ENCODE measurements at regions not wholly inside any gene's neighbourhood (a gene's known extent, or its start where the extent isn't known, plus 50 kb on each side); places are given as distances from the start of the nearest gene placed in this dataset.

- Histone ChIP-seq H2AFZ (ENCODE audit: low read depth, low read length) (no peak overlapping the region), H3K36me3 (ENCODE audit: control insufficient read depth in 2 of 2, extremely low read depth in 1 of 2, insufficient read depth in 2 of 2, low read length in 2 of 2) (no peaks in the 10 kb centered on the region), H3K4me2 (ENCODE audit: insufficient read depth, low read length) (no peak overlapping the region), H3K79me2 (ENCODE audit: control insufficient read depth, insufficient read depth, low read length) (no peaks in the 10 kb centered on the region), H3K4me3 (replicated peaks in 1 of 3; ENCODE audit: insufficient read depth in 1 of 3, low read depth in 1 of 3, low read length in 3 of 3) (no peak overlapping the region), H3K27ac (ENCODE audit: insufficient read depth, low read depth, low read length) (no peak overlapping the region), H3K9me1 (replicated peaks; ENCODE audit: control insufficient read depth, extremely low read depth, insufficient read depth, low read length) (no peaks in the 10 kb centered on the region), H3K9ac (replicated peaks; ENCODE audit: extremely low read depth, insufficient read depth, low read length) (no peak overlapping the region), H3K4me1 (ENCODE audit: control insufficient read depth, extremely low read depth, insufficient read depth, low read length) (no peaks in the 10 kb centered on the region), H4K20me1 (replicated peaks; ENCODE audit: control insufficient read depth, extremely low read depth, insufficient read depth, low read length) (no peaks in the 10 kb centered on the region), H3K27me3 (ENCODE audit: control insufficient read depth in 2 of 2, insufficient read depth in 2 of 2, low read length in 2 of 2) (peaks cover 3 to 11% of the 10 kb centered on the region in 2 experiments), H3K9me3 (replicated peaks; ENCODE audit: control insufficient read depth, insufficient read depth, low read length) (no peaks in the 10 kb centered on the region)
- TF ChIP-seq CTCF (IDR thresholded peaks at IDR 0.05; ENCODE audit: extremely low read depth in 1 of 2, insufficient read depth in 1 of 2, low read depth in 1 of 2, low read length in 2 of 2) (no peak), JUN (IDR thresholded peaks at IDR 0.05; ENCODE audit: borderline replicate concordance, insufficient read depth, insufficient read length, low read depth) (no peak), POLR2AphosphoS5 (IDR thresholded peaks at IDR 0.05; ENCODE audit: insufficient read depth, low read depth, low read length) (no peak), MAX (IDR thresholded peaks at IDR 0.05; ENCODE audit: insufficient read depth, insufficient read length) (no peak), GATA2 (IDR thresholded peaks at IDR 0.05; ENCODE audit: insufficient read depth, insufficient read length, low read depth, low read length) (no peak), FOS (IDR thresholded peaks at IDR 0.05; ENCODE audit: borderline replicate concordance, insufficient read depth, low read length) (no peak), EZH2 (IDR thresholded peaks at IDR 0.05; ENCODE audit: borderline replicate concordance, low read depth, low read length, severe bottlenecking) (no peak)
- CTCF ChIA-PET, result interaction anchor here (0.8 to 4.7 kb wide), 6 partner anchors 25 to 698 kb away, joined by 3 to 79 read pairs (median 7); no protein-coding TSS in a partner anchor
- DNase-seq (ENCODE audit: low read depth, low spot score) (no peak), FAIRE-seq (no peak)
- BruUV-seq (replicated peaks), result no TSS peak
- intact Hi-C loops (cut with micrococcal nuclease) (no loop called here), dilution Hi-C loops (cut with MboI; ENCODE audit: extremely low pct_ligation_motif_present, low sequenced_read_pairs) (no loop called here)
- POLR2A ChIA-PET, result no interaction called here
Measured at GRCh38 chr5:61657010-61657409, 325.0 kb downstream of the ZSWIM6 start.
